ENCODE measurements at regions not wholly inside any gene's neighbourhood (a gene's known extent, or its start where the extent isn't known, plus 50 kb on each side); places are given as distances from the start of the nearest gene placed in this dataset.

DNA sequence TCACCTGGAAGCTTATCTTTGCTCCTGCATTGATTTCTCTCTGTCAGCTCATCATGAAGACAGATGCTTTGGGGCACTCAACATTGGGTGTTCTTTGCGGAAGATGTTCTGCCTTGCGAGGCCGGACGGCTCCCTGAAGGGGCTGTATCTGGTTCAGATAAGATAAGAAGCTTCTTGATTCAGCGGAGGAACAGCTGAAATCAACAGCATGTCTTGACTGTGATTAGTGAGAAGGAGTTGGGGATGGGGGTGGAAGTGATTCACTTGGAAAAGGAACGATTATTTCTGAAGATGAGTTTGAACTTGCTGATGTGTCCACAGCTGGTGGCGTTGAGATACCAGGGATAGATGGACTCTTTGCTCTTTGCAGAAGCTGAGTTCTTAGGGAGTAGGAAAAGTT is 126.9 kb upstream of the WSCD1 start:
- TF ChIP-seq, protein P1, sequence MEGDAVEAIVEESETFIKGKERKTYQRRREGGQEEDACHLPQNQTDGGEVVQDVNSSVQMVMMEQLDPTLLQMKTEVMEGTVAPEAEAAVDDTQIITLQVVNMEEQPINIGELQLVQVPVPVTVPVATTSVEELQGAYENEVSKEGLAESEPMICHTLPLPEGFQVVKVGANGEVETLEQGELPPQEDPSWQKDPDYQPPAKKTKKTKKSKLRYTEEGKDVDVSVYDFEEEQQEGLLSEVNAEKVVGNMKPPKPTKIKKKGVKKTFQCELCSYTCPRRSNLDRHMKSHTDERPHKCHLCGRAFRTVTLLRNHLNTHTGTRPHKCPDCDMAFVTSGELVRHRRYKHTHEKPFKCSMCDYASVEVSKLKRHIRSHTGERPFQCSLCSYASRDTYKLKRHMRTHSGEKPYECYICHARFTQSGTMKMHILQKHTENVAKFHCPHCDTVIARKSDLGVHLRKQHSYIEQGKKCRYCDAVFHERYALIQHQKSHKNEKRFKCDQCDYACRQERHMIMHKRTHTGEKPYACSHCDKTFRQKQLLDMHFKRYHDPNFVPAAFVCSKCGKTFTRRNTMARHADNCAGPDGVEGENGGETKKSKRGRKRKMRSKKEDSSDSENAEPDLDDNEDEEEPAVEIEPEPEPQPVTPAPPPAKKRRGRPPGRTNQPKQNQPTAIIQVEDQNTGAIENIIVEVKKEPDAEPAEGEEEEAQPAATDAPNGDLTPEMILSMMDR (IDR thresholded peaks at IDR 0.05; ENCODE audit: control extremely low read depth, extremely low read depth) = no peak
- H3K27me3 ChIP-seq (ENCODE audit: control insufficient read depth in 3 of 3, insufficient read depth in 3 of 3, low read length in 2 of 3) = peaks cover 0 to 10% (median 0%) of the 10 kb centered on the region in 3 donors
- H3K36me3 ChIP-seq (ENCODE audit: control insufficient read depth in 4 of 4, insufficient read depth in 4 of 4, low read length in 4 of 4) = no peaks in the 10 kb centered on the region
- 42 to 51% methylated on average over 7 of the region's 7 CpGs for WGBS, 2 donors
- no peak overlapping the region for H3K9ac ChIP-seq (ENCODE audit: insufficient read depth in 1 of 2, low read length in 2 of 2)
- H3K27ac ChIP-seq (ENCODE audit: low read depth in 1 of 2, low read length in 1 of 2) = no peak overlapping the region
- ATAC-seq (ENCODE audit: insufficient read depth, low FRiP score) (no peak), DNase-seq (no peak)
- H3K4me1 ChIP-seq (ENCODE audit: control insufficient read depth in 5 of 5, insufficient read depth in 5 of 5, low read length in 5 of 5) = no peaks in the 10 kb centered on the region
- peaks cover 0 to 7% (median under 1%) of the 10 kb centered on the region in 4 donors for H3K9me3 ChIP-seq (ENCODE audit: control insufficient read depth in 4 of 4, insufficient read depth in 3 of 4, low read length in 3 of 4)
- H3K4me3 ChIP-seq = no peak overlapping the region

DNA sequence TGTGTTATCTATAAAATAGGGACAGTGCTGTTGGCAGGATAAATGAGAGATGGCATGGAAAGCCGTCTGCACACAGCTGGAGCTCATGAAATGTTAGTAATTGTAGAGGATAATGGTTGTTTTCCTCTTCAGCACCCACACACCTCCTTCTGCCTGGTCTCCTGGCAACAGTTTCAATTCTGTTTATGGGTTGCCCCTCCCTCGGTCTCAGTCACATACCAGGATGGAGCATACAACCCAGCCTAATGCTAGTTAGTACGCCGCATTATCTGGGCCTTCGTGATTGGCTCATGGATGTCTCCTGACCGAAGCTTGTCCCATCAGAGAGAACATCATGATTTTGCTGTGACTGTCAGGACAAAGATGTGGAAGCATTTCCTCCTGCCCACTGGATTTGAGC is 126.2 kb upstream of the WSCD1 start:
- H3K4me1 ChIP-seq (ENCODE audit: control insufficient read depth in 5 of 5, insufficient read depth in 5 of 5, low read length in 5 of 5) = no peaks in the 10 kb centered on the region
- H3K27ac ChIP-seq (ENCODE audit: low read depth in 1 of 2, low read length in 1 of 2) = no peak overlapping the region
- H3K9ac ChIP-seq (ENCODE audit: insufficient read depth in 1 of 2, low read length in 2 of 2) = no peak overlapping the region
- peaks cover 0 to 12% (median 0%) of the 10 kb centered on the region in 3 donors for H3K27me3 ChIP-seq (ENCODE audit: control insufficient read depth in 3 of 3, insufficient read depth in 3 of 3, low read length in 2 of 3)
- no peak for DNase-seq
- no peaks in the 10 kb centered on the region for H3K36me3 ChIP-seq (ENCODE audit: control insufficient read depth in 4 of 4, insufficient read depth in 4 of 4, low read length in 4 of 4)
- WGBS, 2 donors = 75 to 77% methylated on average over 6 of the region's 6 CpGs
- H3K4me3 ChIP-seq = no peak overlapping the region
- no peak for ATAC-seq (ENCODE audit: insufficient read depth, low FRiP score)
- peaks cover 0 to 7% (median under 1%) of the 10 kb centered on the region in 4 donors for H3K9me3 ChIP-seq (ENCODE audit: control insufficient read depth in 4 of 4, insufficient read depth in 3 of 4, low read length in 3 of 4)
- TF ChIP-seq, protein P1 (IDR thresholded peaks at IDR 0.05; ENCODE audit: control extremely low read depth, extremely low read depth) = no peak

DNA sequence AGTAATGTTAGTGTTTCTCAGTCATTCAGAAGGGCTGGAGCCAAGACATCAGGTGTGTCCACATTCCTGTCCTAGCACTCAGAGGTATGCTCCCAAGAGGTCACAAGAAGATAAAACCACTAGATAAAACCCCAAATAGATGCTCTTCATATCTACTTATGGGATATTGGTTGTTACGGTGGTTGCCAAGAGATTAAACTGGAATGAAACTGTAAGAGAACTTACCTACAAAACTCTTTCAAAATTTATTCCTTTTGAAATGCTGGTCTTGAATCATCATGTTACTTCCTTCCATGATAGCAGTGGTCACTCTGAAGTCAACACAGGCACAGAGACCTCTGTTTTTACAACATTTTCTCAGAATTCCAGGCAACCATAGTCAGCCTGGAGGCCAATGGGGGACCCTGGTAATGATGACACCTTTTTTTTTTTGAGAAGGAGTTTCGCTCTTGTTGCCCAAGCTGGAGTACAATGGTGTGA is 122.4 kb upstream of the WSCD1 start:
- ATAC-seq (ENCODE audit: insufficient read depth, low FRiP score) (no peak), DNase-seq (no peak)
- WGBS, 2 donors = 85 to 89% methylated on average over 2 of the region's 2 CpGs
- H3K9ac ChIP-seq (ENCODE audit: insufficient read depth in 1 of 2, low read length in 2 of 2) = no peak overlapping the region
- no peaks in the 10 kb centered on the region for H3K36me3 ChIP-seq (ENCODE audit: control insufficient read depth in 4 of 4, insufficient read depth in 4 of 4, low read length in 4 of 4)
- H3K4me3 ChIP-seq = no peak overlapping the region
- peaks cover 0 to 13% (median 0%) of the 10 kb centered on the region in 3 donors for H3K27me3 ChIP-seq (ENCODE audit: control insufficient read depth in 3 of 3, insufficient read depth in 3 of 3, low read length in 2 of 3)
- no peaks in the 10 kb centered on the region for H3K4me1 ChIP-seq (ENCODE audit: control insufficient read depth in 5 of 5, insufficient read depth in 5 of 5, low read length in 5 of 5)
- H3K9me3 ChIP-seq (ENCODE audit: control insufficient read depth in 4 of 4, insufficient read depth in 3 of 4, low read length in 3 of 4) = peaks cover 0 to 6% (median 0%) of the 10 kb centered on the region in 4 donors
- H3K27ac ChIP-seq (ENCODE audit: low read depth in 1 of 2, low read length in 1 of 2) = no peak overlapping the region
- TF ChIP-seq, protein P1 (IDR thresholded peaks at IDR 0.05; ENCODE audit: control extremely low read depth, extremely low read depth) = no peak

DNA sequence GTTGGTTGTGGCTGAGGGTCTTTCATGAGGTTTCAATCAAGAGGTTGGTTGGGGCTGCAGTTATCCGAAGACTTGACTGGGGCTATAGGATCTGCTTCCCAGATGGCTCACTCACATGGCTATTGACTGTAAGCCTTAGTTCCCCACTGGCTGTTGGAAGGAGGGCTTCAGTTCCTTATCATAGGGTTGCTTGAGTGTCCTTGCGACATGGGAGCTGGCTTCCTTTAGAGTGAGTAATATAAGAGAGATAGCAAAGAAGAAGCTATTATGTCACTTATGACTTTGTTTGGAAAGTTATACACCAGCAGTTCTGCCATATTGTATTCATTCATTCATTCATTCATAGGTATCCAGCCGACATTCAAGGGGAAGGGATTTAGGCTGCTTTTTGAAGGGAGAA is 121.4 kb upstream of the WSCD1 start:
- WGBS, 2 donors = 84 to 92% methylated on average over 3 of the region's 3 CpGs
- Histone ChIP-seq H3K27ac (ENCODE audit: low read depth in 1 of 2, low read length in 1 of 2) (no peak overlapping the region), H3K4me1 (ENCODE audit: control insufficient read depth in 5 of 5, insufficient read depth in 5 of 5, low read length in 5 of 5) (no peaks in the 10 kb centered on the region), H3K9me3 (ENCODE audit: control insufficient read depth in 4 of 4, insufficient read depth in 3 of 4, low read length in 3 of 4) (peaks cover 0 to 6% (median 0%) of the 10 kb centered on the region in 4 donors), H3K9ac (ENCODE audit: insufficient read depth in 1 of 2, low read length in 2 of 2) (no peak overlapping the region), H3K36me3 (ENCODE audit: control insufficient read depth in 4 of 4, insufficient read depth in 4 of 4, low read length in 4 of 4) (no peaks in the 10 kb centered on the region), H3K4me3 (no peak overlapping the region), H3K27me3 (ENCODE audit: control insufficient read depth in 3 of 3, insufficient read depth in 3 of 3, low read length in 2 of 3) (peaks cover 0 to 6% (median 0%) of the 10 kb centered on the region in 3 donors)
- DNase-seq (no peak), ATAC-seq (ENCODE audit: insufficient read depth, low FRiP score) (no peak)
- TF ChIP-seq, protein P1 (IDR thresholded peaks at IDR 0.05; ENCODE audit: control extremely low read depth, extremely low read depth) = no peak

All from lung (tissue), 11 donors.